Testis (tissue), 2 donors: ENCODE measurements at regions not wholly inside any gene's neighbourhood (a gene's known extent, or its start where the extent isn't known, plus 50 kb on each side); places are given as distances from the start of the nearest gene placed in this dataset.

Experiments
- DNase-seq: peaks from one replicate; pipeline ENCODE4 v3.0.0-alpha.2; 2019
- H3K27ac ChIP-seq, 2 donors: fragments of 200-600 bp; sonication (generic); one replicate each; pipeline ENCODE4 v1.5.1; 2019
- H3K27me3 ChIP-seq: fragments of 200-600 bp; sonication (generic); one replicate; pipeline ENCODE4 v1.5.1; 2019
- H3K36me3 ChIP-seq: fragments of 200-600 bp; sonication (generic); one replicate; pipeline ENCODE4 v1.5.1; 2017; ENCODE audit warnings: low read depth; ENCODE audit errors: missing control alignments
- H3K4me1 ChIP-seq: fragments of 200-600 bp; sonication (generic); one replicate; pipeline ENCODE4 v1.5.1; 2019
- H3K4me3 ChIP-seq, 2 donors: fragments of 200-600 bp; sonication (generic); one replicate each; pipeline ENCODE4 v1.5.1; 2017 to 2019
- H3K9me3 ChIP-seq: fragments of 200-600 bp; sonication (generic); one replicate; pipeline ENCODE4 v1.5.1; 2017
- POLR2A ChIP-seq: fragments of 450-650 bp; IDR thresholded peaks from one replicate; pipeline ENCODE4 v1.6.1; 2017; ENCODE audit warnings: antibody characterized with exemption, mild to moderate bottlenecking, moderate library complexity
- WGBS, 2 donors: methylation state at CpG; one replicate each; pipeline ENCODE4 v1.1.5; 2018; 5-methylcytosine and 5-hydroxymethylcytosine counted together
- intact Hi-C: fragments of 100-400 bp; cut with DNase I; formaldehyde crosslinking; loops from one replicate; pipeline ENCODE4 v1.15.1; 2023; ENCODE audit warnings: low total_unique reads
- TF ChIP-seq, protein P1 (sequence below), 3 experiments: fragments of 450-650 bp in 2 of 3; fragments of 200-600 bp in 1 of 3; sonication (generic) in 1 of 3; IDR thresholded peaks; one replicate each; pipeline ENCODE4 v1.5.1; 2016 to 2019; ENCODE audit warnings: antibody characterized with exemption in 3 of 3, mild to moderate bottlenecking in 2 of 3, moderate library complexity in 1 of 3

DNA sequence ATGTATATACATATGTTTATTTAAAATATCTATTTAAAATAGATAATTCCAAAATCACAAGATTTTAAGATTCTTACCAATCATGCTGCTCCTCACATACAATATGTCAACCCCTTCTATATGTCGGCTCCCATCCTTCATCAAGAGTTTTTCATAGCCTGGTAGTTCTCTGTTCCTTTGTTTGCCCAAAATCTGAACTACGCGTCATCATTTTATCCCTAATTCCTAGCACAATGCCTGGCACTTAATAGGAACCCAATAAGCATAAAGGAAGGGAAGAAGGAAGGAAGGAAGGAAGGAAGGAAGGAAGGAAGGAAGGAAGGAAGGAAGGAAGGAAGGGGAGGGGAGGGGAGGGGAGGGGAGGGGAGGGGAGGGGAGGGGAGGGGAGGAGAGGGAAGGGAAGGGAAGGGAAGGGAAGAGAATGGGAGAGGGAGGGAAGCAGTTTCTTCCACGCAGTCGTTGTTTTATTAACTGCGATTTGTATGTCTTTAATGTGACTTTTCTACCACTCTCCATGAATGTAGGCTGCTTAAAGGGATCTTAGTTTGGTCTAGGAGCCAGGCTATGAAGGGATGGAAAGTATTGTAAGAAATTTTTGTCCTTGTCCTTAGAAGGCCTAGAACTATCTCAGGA is 83.3 kb upstream of the PCGF5 start:
- no peaks in the 10 kb centered on the region for H3K36me3 ChIP-seq
- DNase-seq = no peak
- no peaks in the 10 kb centered on the region for H3K27me3 ChIP-seq
- TF ChIP-seq, protein P1, sequence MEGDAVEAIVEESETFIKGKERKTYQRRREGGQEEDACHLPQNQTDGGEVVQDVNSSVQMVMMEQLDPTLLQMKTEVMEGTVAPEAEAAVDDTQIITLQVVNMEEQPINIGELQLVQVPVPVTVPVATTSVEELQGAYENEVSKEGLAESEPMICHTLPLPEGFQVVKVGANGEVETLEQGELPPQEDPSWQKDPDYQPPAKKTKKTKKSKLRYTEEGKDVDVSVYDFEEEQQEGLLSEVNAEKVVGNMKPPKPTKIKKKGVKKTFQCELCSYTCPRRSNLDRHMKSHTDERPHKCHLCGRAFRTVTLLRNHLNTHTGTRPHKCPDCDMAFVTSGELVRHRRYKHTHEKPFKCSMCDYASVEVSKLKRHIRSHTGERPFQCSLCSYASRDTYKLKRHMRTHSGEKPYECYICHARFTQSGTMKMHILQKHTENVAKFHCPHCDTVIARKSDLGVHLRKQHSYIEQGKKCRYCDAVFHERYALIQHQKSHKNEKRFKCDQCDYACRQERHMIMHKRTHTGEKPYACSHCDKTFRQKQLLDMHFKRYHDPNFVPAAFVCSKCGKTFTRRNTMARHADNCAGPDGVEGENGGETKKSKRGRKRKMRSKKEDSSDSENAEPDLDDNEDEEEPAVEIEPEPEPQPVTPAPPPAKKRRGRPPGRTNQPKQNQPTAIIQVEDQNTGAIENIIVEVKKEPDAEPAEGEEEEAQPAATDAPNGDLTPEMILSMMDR (IDR thresholded peaks at IDR 0.05) = no peak
- TF ChIP-seq POLR2A = no peak
- no peak overlapping the region for H3K27ac ChIP-seq
- no peaks in the 10 kb centered on the region for H3K9me3 ChIP-seq
- intact Hi-C loops = no loop called here
- H3K4me3 ChIP-seq = no peak overlapping the region
- WGBS, 2 donors = 71 to 75% methylated on average over 6 of the region's 6 CpGs
- H3K4me1 ChIP-seq = no peaks in the 10 kb centered on the region

DNA sequence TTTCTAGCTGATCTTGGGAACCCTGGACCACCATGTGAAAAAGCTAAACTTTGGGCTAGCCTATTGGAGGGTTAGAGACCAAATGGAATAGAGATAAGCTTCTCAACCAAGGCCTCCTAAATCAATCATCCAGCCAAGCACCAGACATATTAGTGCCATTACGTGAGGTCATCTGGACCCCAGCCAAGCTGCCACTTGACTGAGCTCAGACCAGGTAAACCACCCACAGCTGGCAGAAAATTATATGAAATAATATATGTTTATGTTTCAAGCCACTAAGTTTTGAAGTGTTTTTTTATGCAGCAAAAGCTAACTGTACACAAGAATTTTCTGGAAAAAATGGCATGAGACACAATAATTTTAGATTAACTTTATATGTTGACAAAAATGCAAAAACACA is 82.6 kb upstream of the PCGF5 start:
- Histone ChIP-seq H3K4me1 (no peaks in the 10 kb centered on the region), H3K27me3 (no peaks in the 10 kb centered on the region), H3K36me3 (no peaks in the 10 kb centered on the region), H3K4me3 (no peak overlapping the region), H3K27ac (no peak overlapping the region), H3K9me3 (no peaks in the 10 kb centered on the region)
- intact Hi-C loops = no loop called here
- DNase-seq = no peak
- no peak for TF ChIP-seq POLR2A
- TF ChIP-seq, protein P1 (IDR thresholded peaks at IDR 0.05) = no peak
- 60 to 83% methylated on average over 1 of the region's 1 CpG for WGBS, 2 donors

DNA sequence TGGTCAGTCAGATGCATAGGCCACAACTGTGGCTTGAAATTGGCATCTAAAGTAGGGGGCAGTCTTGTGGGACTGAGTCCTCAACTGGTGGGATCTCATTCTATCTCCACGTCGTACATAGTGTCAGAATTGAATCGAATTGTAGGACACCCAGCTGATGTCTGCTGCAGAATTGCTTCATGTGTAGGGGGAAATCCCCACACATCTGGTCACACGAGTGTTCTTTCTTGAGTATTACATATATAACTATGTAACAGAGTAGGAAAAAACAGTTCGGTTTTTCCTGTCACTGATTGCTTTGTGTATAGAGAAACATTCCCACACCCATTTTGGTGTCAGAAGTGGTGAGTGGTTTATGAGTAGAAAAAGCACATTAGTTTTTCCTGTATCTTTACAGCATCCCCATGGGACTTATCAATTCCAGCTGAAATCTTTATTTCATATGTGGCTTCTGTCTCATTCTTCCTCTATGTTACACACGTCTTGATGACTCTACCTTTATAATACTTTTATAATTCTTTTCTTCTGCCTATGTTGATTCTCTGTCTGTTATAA is 79.4 kb upstream of the PCGF5 start:
- no peak for DNase-seq
- Histone ChIP-seq H3K4me3 (no peak overlapping the region), H3K9me3 (no peaks in the 10 kb centered on the region), H3K27ac (no peak overlapping the region), H3K27me3 (no peaks in the 10 kb centered on the region), H3K36me3 (no peaks in the 10 kb centered on the region), H3K4me1 (no peaks in the 10 kb centered on the region)
- WGBS, 2 donors = 63 to 68% methylated on average over 6 of the region's 6 CpGs
- TF ChIP-seq, protein P1 (IDR thresholded peaks at IDR 0.05) = no peak
- no peak for TF ChIP-seq POLR2A
- intact Hi-C loops = no loop called here

DNA sequence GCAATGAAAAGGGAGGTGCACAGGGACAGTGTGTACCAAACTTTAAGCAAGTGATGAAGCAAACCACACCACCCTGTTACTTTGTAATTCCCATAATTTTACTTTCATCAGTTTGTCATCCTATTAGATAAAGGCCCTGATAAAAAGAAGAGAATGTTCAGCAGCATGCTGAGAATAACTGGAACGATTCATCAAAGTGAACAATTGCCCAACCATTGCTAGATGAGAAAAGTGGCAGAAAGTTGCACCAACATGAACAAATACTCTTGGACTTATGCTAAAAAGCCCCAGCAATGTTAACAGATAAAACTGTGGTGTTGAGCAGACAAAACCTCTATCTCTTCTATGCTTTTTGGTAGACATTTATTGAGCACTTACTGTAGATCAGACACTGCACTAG is 75.5 kb upstream of the PCGF5 start:
- no peaks in the 10 kb centered on the region for H3K4me1 ChIP-seq
- WGBS, 2 donors = 36 to 68% methylated on average over 1 of the region's 1 CpG

More for the DNA sequence above, 75.5 kb upstream of the PCGF5 start:
- Histone ChIP-seq H3K27me3 (no peaks in the 10 kb centered on the region), H3K4me3 (no peak overlapping the region), H3K27ac (no peak overlapping the region), H3K9me3 (no peaks in the 10 kb centered on the region), H3K36me3 (no peaks in the 10 kb centered on the region)
- intact Hi-C loops = no loop called here
- TF ChIP-seq, protein P1 (IDR thresholded peaks at IDR 0.05) = no peak
- no peak for TF ChIP-seq POLR2A
- DNase-seq = no peak
